ENCODE measurements at regions not wholly inside any gene's neighbourhood (a gene's known extent, or its start where the extent isn't known, plus 50 kb on each side); places are given as distances from the start of the nearest gene placed in this dataset.

- TF ChIP-seq CTCF (conservative IDR thresholded peaks at IDR 0.05) (no peak), ZFX (IDR thresholded peaks at IDR 0.05) (no peak)
These were observed 474.9 kb upstream of the GOLIM4 start for GRCh38 chr3:168570404-168571155.
